Hematopoietic multipotent progenitor cell (in vitro differentiated cells): ENCODE measurements at regions not wholly inside any gene's neighbourhood (a gene's known extent, or its start where the extent isn't known, plus 50 kb on each side); places are given as distances from the start of the nearest gene placed in this dataset.

Experiments
- DNase-seq, 3 donors: peaks; one replicate each; pipeline ENCODE4 v3.0.0-alpha.2; 2011 to 2015; ENCODE audit warnings: low read depth in 2 of 3, low spot score in 2 of 3

DNA sequence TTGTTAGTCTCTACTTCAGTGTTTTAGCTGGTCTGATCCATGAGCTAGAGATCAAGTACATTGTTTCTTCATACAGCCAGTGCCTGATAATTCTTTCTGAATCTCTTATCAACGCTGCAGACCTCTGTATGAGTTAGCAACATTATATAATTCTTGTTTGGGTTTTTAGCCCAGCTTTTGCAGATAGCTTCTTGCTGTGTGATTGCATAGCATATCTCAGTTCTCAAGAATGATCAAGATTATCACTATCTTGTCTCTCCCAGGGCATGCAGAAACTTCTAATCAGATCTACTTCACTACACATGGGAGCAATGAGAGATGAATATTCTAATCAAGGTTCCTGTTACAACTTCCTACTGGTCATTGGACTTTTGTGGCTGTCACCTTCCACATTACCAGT, 158.3 kb downstream of the FAM174A start:
- no peak for DNase-seq

DNA sequence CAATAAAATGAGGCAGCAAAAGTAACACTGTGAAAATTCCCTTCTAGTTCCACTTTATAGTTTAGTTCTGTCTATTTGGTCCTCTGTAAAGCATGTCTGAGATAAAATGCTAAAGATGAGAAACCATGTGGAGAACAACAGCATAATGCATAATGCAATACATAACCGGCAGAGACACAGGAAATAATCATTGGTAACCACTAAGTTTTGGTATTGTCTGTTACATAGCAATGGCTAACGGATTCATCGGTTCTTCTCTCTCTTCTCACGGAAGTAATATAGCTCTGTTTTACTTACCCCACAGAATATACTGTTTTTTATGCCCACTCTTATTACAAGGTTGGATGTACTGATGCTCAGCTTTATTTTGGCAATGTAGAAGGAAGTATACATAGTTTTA, 158.9 kb downstream of the FAM174A start:
- DNase-seq, result no peak

DNA sequence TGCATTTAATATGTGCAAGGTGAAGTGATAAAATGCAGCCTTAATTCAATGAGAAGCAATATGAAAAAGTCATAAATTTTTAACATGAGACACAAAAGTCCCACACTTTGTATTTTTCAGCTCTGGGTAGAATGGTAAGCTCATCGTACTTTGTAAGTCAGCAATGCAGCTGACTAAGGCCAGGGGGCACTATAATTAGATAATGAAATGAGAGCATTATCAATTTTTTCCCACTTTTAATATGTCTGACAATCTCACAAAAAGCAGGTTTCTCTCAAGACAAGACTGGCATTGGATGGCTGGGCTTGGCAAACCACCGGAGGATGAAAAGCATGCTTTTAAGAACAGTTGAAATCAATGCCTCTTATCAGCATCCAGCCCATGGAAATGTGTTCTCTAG, 162.8 kb downstream of the FAM174A start:
- no peak for DNase-seq

DNA sequence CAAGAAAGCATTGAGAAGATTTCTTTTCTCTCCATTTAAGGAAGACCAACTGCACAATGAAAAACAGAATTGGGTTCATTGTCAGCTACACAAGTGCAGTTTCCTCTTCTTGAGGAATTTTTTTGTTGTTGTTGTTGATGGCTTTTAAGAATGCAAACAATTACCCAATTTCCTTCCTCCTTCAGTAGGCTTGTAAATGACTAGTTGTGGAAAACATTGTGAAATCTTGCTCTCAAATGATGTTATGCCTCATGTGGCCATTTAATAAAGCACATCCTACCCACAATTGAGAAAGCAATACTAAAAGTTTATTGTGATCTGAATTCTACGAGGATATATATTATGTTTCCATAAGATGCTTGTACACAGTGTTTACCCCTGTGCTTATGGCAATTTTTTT, 171.6 kb downstream of the FAM174A start:
- DNase-seq, result peak in 2 of 3 donors; percentile 35 to 54

DNA sequence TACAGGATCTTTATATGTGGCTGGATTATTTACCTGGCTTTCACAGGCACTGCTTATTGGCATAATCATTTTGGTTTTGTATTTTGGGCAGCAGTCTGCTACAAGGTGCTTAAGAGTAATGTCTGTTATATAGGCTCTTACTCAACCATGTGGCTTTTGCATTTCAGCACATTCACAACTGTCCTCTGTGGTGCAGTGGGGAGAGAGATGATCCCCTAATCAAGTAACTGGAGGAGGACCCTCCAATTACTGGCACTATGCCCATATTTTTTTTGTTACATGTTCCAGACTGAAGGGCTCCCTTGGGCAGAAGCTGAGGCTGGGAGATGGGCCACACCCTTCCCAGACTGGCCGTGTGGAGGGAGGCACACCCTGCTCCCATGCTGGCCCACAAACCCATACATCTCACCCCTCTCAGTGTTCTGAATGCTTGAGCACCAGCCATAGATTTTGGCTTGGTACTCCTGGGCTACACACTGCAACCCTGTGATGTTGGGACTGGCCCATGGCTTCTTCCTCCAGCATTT, 173.5 kb downstream of the FAM174A start:
- no peak for DNase-seq

DNA sequence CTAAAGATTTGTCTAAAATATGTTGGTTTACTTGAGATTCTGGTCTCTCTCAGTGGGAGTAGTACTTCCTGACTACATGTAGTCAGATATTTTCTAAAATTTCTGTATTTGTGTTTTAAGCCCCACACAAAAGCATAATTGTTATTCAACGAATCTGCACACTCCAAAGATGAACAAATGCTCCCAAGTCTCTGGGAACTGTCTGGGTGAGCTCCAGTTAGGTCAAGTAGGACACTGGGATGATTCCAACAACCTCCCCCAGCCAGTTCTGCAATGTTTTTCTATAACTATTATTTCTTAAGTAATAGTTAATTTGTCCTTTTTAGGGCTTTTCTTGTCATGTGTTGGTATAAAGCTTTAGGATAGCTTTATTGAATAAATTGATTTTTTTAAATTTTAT, 174.6 kb downstream of the FAM174A start:
- no peak for DNase-seq

DNA sequence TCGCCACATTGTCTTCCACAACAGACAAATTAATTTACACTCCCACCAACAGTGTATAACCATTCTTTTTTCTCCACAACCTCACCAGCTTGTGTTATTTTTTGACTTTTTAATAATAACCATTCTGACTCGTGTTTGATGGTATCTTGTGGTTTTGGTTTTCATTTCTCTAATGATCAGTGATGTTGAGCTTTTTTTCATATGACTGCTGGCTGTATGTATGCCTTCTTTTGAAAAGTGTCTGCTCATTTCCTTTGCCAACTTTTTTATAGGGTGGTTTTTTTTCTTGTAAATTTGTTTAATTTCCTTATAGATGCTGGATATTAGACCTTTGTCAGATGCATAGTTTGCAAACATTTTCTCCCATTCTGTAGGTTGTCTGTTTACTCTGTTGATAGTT, 179.6 kb downstream of the FAM174A start:
- DNase-seq, result peak in 1 of 3 donors; percentile 33

DNA sequence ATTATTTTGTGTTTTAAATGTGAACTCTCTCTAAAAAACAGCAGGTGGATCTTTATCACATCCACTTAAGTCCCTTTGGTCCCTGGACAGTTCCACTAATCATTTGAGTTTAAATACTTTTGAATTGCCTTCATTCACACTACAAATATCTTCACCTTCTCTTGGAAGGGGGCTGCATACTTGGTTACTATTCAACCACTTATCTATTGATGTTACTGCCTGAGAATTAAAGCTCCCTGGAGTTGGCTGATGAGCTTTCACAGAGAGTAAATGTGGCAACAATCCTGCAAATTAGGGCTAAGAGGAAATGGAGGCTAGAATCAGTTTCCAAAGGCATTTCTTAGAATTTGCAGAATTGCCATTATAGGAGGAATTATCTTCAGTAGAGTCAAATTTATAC, 180.4 kb downstream of the ST8SIA4 start:
- DNase-seq, result no peak

DNA sequence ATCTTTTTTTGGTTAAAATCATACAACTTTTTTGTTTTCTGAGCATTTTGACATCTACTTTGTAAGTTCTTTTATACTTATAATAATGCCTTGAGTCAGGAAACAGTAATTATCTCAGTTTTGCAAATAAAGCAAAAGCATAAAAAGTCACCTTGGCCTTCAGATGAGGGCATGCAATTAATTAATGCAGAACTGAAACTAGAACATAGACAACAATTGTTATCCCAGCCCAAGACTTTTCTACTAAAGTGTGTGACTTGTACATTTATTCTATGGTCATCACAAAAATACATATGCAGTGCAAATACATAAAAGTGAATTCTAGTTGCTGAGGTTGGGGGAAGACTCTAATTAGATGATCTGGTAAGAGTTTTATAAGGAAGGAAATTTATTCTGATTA, 179.9 kb downstream of the ST8SIA4 start:
- no peak for DNase-seq

DNA sequence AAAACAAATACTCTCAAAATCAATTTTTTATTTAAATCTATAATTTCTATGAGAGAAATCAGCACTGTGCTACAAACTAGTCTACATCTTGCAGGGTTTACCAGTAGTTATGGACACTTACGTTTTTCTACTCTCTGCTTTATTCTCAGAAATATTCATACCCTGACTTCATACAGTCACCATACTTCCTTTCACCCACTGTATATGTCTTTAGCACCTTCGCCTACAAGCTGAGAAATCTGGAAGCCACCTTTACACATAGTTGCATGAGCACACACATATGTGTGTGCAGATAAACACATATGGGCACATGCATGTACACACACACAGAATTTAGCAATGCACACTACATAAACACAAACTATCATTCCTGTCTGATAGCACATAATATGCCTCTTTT, 177.0 kb downstream of the ST8SIA4 start:
- no peak for DNase-seq

DNA sequence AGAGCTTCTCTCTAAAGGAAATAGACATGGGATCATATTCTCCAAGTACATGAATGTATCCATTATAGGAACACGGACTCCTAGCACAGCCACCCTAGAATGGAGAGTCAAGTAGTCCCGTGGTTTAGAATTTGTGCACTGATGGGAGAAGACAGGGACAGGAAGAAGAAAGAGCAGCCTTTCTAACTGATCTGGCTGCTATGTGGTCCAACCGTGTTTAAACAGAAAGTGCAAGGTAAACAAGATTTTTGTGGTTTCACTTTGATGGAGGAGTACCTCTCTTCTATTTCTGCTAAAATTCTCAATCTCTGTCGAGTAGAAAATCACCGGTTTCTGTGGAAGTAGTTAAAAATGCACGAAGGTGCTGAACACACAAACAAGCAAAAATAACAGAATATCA, 171.3 kb downstream of the ST8SIA4 start:
- peak in 2 of 3 donors; percentile 2 to 49 for DNase-seq

DNA sequence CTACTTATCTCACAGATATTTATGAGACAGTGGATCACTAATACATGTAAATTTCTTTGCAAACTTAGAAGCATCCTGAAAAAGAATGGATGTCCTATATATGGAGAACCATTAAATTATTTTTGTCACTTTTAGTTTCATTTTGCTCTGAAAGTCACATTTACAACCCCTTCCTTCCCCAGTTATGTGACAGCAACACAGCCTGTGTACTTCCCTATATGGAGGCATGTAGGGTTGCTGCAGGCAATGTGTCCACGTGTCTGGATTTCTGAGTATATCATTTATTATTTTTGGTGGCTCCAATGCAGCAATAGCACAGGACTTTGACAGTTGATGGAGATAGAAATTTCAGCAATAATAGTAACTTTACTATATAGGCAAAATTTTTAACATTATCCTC, 156.4 kb downstream of the ST8SIA4 start:
- DNase-seq, result peak in 2 of 3 donors; percentile 18 to 74

DNA sequence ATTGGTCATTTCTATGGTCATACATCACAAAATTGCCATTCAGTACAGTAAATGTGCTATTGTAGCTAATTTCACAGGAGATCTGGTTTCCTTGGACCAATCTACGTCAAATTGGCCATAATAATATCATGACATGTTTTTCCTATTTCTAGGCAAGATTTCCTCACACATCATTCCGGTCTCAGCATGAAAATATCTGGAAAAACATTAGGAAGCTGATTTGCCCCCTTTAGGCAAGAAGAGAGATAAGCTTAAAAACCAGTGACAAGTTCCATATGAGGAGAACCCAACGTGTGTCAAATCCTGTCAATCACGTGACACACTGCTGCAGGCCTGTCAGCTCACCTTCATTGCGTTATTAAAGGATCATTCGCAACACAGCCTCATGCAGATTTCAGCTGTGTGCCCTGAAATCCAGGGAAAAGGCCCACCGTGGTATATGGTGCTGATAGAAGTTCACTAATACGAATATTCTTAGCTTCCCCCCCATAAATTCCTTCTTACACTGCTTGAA, 153.3 kb downstream of the ST8SIA4 start:
- DNase-seq, result no peak

DNA sequence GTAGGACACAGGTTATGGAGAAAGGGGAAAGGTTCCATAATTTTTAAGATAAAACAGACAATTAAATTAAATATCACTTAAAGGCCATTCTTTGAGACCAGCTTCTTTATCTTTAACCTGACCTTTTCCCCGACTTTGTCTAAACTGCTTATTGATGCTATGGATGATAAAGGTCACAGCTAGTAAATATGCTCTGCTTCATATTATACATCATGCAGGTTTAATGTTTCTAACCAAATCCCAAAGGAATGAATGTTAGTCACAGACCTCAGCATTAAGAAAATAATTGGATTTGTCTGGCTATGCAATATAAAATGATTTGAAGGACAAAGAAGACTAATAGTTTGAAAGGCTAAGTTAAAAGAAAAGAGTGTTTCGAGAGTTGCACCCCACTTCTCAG, 147.6 kb downstream of the ST8SIA4 start:
- DNase-seq, result no peak
